Superior temporal gyrus (tissue), 1 donor: ENCODE measurements at regions not wholly inside any gene's neighbourhood (a gene's known extent, or its start where the extent isn't known, plus 50 kb on each side); places are given as distances from the start of the nearest gene placed in this dataset.
A peak's percentile ranks its signal among the peaks of the same experiment; 100 is the strongest.

Experiments
- DNase-seq: peaks from one replicate; pipeline ENCODE4 v3.0.0-alpha.2; 2016; ENCODE audit errors: extremely low spot score

- no peak for DNase-seq
Observed at GRCh38 chr2:162965191-162965590, 126.6 kb upstream of the KCNH7 start.

GRCh38 chr2:162964513-162964912 is 125.9 kb upstream of the KCNH7 start:
- DNase-seq, result no peak

GRCh38 chr2:162963156-162963555 is 124.6 kb upstream of the KCNH7 start:
- no peak for DNase-seq

DNA sequence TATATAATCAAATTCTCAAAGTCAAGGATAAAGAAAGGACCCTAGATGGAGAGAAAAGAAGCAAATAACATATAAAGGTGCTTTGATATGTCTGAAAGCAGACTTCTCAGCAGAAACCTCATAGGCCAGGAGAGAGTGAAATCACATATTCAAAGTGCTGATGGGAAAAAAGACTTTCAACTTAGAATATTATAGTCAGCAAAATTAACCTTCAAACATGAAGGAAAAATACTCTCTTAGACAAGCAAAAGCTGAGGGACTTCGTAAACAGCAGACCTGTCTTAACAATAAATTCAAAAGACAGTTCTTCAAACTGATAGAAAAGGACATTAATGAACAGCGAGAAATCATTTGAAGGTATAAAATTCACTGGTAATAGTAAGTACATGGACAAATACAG is 107.2 kb upstream of the KCNH7 start:
- no peak for DNase-seq

- no peak for DNase-seq
Observed at GRCh38 chr2:162938387-162938786, 99.8 kb upstream of the KCNH7 start.

DNA sequence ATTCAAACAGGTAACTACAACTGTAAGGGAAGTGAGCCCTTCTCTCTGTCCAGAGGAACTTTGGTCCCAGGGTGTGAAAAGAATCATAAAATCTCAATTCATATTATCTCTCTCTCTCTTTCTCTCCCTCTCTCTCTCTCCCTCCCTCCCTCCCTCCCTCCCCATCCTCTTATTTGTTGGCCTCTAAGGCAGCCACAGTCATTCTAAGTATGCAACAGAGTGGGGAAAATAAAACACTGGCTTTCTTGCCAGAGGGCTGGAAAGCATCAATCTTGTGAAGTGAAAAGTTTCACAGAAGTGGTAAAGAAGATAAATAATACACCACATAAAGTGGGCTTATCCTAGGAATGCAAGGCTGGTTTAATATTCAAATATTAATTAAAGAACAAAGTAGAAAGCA is 95.6 kb upstream of the KCNH7 start:
- DNase-seq, result no peak

DNA sequence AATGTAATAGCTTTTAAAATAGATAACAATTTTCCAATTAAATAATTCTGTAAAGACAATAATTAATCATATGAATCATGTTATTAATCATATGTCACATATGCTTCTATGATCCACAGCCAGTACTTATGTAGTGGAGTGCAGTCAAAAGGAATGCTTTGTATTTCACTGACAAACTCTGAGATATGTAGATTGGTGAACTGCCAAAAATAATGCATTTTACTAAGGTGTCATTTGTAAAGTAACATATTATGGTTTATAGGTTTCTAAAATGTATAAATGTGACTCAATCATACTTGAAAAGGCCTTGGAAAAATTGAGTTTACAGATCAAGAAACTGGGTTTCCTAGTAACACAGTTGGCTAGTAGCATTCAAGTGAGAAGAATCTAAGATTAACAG is 93.8 kb upstream of the KCNH7 start:
- no peak for DNase-seq

- DNase-seq, result no peak
Observed at GRCh38 chr2:162929571-162929970, 91.0 kb upstream of the KCNH7 start.

- no peak for DNase-seq
Observed at GRCh38 chr2:162928356-162928755, 89.8 kb upstream of the KCNH7 start.

DNA sequence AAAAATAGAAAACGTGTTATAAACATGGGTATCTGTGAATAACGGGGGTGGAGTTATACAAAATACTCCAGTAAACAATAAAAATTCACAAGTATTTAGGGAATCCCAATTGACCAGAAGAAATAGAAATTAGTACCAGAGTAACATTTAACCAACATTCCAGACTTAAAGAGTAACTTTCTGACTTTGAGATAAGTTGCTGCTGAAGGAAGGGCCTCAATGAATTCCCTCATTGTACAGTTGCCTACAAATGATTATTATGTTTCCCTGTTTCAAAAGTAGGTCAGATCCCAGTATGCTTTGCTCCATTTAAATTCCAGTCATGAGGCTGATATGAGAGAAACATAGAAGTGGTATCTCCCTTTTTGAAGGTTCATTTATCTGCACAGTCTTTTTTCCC is 88.3 kb upstream of the KCNH7 start:
- no peak for DNase-seq

DNA sequence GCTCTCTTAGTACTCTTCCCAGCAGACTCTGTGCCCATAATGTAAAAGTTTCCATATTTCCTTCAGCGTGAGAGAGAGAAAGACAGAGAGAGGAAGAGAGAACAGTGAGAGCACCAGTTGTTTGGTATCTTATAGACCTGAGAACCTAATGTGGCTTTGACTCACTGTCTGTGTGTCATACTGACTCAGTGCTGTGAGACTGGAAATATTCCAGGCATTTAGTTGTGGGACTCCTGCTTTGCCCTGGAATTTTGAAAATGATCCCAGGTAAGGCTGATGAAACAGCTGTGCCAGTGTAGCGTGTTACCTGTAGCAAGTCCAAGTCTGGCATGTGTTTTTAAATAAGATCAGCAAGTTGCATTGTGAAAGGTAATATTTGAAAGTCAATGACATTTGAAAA is 87.9 kb upstream of the KCNH7 start:
- no peak for DNase-seq

DNA sequence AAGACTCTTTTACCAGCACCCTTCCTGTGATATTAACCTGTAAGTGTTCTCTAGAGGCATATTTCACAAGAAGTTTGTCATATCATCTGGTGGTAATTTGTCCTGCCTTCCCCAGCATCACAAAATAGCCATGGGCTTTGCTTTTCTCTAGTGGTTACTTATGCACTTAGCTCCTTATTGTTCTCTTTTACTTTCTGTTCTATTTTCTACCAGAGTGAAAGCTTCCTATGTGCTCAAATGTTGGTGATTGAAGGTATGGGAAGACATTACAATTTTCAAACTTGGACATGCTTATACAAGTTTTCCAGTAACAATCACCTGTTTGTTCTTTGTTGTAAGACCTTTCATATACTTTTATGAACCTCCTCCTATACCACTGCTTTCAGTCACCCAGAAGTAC is 87.0 kb upstream of the KCNH7 start:
- DNase-seq, result no peak

GRCh38 chr2:162919111-162919510 is 80.5 kb upstream of the KCNH7 start:
- no peak for DNase-seq

- DNase-seq, result no peak
Observed at GRCh38 chr2:162917626-162918025, 79.1 kb upstream of the KCNH7 start.

DNA sequence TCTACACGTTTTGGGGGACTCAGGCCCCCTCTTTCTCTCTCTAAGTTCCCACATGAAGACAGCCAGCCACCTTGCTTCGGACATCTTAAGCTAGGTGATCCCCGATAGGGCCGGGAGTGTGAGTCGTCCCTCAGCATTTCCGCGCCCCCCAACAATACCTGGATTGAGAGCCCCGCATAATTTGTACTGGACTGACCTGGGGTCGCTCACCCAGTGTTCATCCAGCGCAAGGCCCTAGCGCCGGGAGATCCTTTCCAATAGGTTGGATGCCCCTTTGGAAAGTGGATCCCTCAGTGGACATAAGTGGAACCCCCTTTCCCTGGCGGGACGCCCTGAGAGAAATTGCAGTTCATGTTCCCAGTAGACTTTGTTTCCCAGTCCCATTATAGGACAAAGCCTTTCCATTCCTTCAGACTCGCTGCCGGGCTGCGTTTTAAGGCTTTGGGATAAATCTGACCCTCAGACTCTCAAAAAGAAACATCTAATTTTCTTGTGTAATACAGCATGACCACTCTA is 77.8 kb upstream of the KCNH7 start:
- DNase-seq, result no peak

DNA sequence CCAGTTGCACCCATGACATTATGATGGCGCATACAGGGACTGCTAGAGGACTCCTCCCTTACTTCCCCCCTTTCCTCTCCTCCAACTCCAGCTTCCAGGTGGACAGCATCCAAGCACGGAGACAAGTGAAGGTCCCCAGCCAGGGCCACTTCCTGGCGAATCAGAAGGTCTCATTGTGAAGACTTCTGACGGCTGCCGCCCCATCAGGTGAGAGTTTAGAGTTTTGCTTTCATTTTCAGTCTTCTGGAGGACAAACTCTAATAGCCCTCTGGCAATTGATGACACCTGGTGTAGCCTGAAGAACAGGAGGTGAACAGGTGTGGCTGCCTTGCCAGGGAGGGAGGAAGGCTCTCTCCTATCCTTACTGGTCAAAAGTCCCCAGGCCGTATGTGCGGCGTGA is 77.3 kb upstream of the KCNH7 start:
- DNase-seq, result no peak

- DNase-seq, result no peak
Observed at GRCh38 chr2:162914161-162914560, 75.6 kb upstream of the KCNH7 start.

DNA sequence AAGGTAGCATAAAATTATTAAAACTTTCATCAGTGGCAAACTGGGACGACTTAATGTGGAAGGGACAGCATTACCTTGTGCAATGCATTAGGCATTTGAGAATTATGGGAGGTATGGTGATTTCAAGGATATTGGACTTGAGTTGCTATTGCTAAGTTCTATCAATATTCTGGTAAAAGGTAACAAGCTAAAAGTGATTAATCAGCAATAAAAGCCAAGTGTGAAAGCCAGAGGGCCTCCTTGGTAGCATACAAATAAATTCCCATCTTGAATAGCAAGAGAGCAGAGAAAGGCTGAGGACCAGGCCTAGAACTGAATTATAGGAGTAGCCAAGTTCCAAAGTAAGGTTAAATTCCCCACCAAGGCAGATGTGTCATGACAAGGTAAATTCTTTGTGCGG is 74.2 kb upstream of the KCNH7 start:
- no peak for DNase-seq

DNA sequence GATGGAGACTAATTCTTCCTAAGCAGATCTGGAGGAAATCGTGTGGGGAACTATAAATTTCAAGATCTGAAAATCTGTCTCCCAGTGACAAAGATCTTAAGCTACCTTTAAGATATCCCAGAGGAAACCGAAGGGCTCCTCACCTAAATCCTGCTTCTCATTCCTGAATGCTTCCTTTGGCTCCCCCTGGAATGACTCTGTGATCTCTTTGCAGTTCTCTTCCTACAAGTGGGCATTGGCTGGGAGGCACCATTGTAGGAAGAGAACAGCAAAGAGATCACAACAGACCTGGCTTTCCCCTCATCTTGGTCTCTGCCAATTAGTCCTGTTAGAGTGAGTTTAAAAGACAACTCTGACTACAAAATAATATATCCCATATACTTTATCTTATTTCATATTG is 70.0 kb upstream of the KCNH7 start:
- DNase-seq, result no peak

DNA sequence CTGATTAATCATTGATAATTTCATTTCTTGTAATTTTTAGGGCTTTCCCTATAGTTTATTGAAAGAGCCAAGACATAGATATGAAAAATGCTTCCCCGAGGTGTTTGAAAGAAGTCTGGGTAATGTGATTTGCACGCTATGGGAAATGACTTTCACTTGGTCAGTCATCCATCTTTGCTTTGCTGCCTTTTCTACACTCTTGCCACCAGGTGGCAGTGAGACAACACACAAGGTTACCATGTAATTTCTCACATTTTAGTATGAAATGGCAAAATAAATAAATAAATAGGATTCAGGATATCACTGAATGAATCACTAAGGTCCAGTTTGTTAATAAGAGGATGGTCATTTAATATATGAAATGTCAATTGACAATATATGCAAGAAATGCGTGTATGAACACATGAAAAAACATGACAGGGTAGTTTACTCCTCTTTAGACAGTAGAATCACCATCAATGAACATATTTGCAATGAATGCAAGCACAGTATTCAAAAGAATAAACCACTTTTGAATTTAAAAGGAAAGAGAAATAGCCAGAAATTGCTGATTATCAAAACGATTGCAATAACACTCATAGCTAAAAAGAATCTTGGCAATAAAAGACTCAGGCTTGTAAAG is 52.2 kb upstream of the KCNH7 start:
- peak; percentile 60 for DNase-seq

- DNase-seq, result peak; percentile 53
Observed at GRCh38 chr2:162888652-162889051, 50.1 kb upstream of the KCNH7 start.
